ENCODE measurements at regions not wholly inside any gene's neighbourhood (a gene's known extent, or its start where the extent isn't known, plus 50 kb on each side); places are given as distances from the start of the nearest gene placed in this dataset.
A peak's percentile ranks its signal among the peaks of the same experiment; 100 is the strongest.

DNA sequence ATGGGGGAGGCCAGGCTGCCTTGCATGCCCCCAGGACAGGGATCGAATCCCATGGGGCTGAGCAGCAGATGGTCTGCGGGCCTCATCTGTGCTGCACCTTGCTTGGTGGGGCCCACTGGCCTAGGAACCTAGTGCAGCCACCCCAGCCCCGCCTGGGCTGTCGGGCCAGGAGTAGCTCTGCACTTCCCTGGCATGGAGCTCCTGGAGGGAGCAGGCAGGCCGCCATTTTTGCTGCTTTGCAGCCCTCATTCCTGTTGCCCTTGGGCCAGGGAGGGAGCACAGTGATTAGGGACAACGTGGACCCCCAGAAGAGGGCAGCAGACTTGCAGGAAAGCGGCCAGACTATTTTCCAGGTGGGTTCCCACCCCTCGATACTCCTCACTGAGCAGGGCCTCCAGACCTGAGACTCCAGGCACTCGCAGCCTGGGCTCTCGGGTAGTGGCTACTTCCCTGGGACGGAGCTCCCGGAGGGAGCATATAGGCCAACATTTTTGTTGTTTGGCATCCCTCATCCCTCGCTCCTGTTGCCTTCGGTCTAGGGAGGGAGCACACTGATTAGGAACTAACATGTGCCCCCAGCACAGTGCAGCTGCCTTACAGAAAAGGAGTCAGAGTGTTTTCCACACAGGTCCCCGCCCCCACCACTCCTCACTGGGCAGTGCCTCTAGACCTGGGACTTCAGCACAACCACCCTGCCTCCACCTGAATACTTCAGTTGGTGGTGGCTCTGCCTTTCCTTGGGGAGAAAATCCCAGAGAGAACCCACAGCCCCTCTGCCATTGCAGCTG is 99.5 kb downstream of the MAIP1 start:
- TF ChIP-seq, protein P1, sequence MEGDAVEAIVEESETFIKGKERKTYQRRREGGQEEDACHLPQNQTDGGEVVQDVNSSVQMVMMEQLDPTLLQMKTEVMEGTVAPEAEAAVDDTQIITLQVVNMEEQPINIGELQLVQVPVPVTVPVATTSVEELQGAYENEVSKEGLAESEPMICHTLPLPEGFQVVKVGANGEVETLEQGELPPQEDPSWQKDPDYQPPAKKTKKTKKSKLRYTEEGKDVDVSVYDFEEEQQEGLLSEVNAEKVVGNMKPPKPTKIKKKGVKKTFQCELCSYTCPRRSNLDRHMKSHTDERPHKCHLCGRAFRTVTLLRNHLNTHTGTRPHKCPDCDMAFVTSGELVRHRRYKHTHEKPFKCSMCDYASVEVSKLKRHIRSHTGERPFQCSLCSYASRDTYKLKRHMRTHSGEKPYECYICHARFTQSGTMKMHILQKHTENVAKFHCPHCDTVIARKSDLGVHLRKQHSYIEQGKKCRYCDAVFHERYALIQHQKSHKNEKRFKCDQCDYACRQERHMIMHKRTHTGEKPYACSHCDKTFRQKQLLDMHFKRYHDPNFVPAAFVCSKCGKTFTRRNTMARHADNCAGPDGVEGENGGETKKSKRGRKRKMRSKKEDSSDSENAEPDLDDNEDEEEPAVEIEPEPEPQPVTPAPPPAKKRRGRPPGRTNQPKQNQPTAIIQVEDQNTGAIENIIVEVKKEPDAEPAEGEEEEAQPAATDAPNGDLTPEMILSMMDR (IDR thresholded peaks at IDR 0.05; ENCODE audit: extremely low read depth in 1 of 2, insufficient read depth in 1 of 2, low read depth in 1 of 2, low read length in 2 of 2), result peak in 1 of 2 donors; percentile 8
- TF ChIP-seq GATA2 (IDR thresholded peaks at IDR 0.05; ENCODE audit: insufficient read depth, insufficient read length, low read depth, low read length) (no peak), POLR2A (IDR thresholded peaks at IDR 0.05; ENCODE audit: low read depth, low read length) (no peak), POLR2AphosphoS5 (IDR thresholded peaks at IDR 0.05; ENCODE audit: insufficient read depth, low read depth, low read length) (no peak)

Data from endothelial cell of umbilical vein (primary cell).